ENCODE measurements at regions not wholly inside any gene's neighbourhood (a gene's known extent, or its start where the extent isn't known, plus 50 kb on each side); places are given as distances from the start of the nearest gene placed in this dataset.

GRCh38 chr11:10945196-10945595 is 87.3 kb upstream of the ZBED5 start:
- DNase-seq, result no peak

GRCh38 chr11:10943968-10944367 is 86.1 kb upstream of the ZBED5 start:
- no peak for DNase-seq

- peak; percentile 35 for DNase-seq
These were observed 84.8 kb upstream of the ZBED5 start for GRCh38 chr11:10942620-10943019.

GRCh38 chr11:10941871-10942270 is 84.0 kb upstream of the ZBED5 start:
- DNase-seq, result no peak

- DNase-seq, result no peak
These were observed 83.6 kb upstream of the ZBED5 start for GRCh38 chr11:10941414-10941813.

- DNase-seq, result no peak
These were observed 81.0 kb upstream of the ZBED5 start for GRCh38 chr11:10938650-10939387.

- no peak for DNase-seq
These were observed 80.4 kb upstream of the ZBED5 start for GRCh38 chr11:10938231-10938630.

GRCh38 chr11:10937385-10937771 is 79.5 kb upstream of the ZBED5 start:
- DNase-seq, result no peak

GRCh38 chr11:10936626-10937384 is 79.0 kb upstream of the ZBED5 start:
- no peak for DNase-seq

GRCh38 chr11:10935015-10935559 is 77.2 kb upstream of the ZBED5 start:
- DNase-seq, result no peak

GRCh38 chr11:10934293-10934860 is 76.5 kb upstream of the ZBED5 start:
- DNase-seq, result no peak

- peak; percentile 85 for DNase-seq
These were observed 75.8 kb upstream of the ZBED5 start for GRCh38 chr11:10933455-10934292.

GRCh38 chr11:10932976-10933375 is 75.1 kb upstream of the ZBED5 start:
- DNase-seq, result no peak

GRCh38 chr11:10931761-10932670 is 74.2 kb upstream of the ZBED5 start:
- no peak for DNase-seq

GRCh38 chr11:10930972-10931760 is 73.3 kb upstream of the ZBED5 start:
- peak; percentile 24 for DNase-seq

GRCh38 chr11:10930224-10930971 is 72.5 kb upstream of the ZBED5 start:
- DNase-seq, result no peak

- DNase-seq, result no peak
These were observed 69.7 kb upstream of the ZBED5 start for GRCh38 chr11:10927538-10927937.

GRCh38 chr11:10926801-10927211 is 69.0 kb upstream of the ZBED5 start:
- DNase-seq, result peak; percentile 28

- DNase-seq, result no peak
These were observed 67.5 kb upstream of the ZBED5 start for GRCh38 chr11:10925149-10925926.
